K562 (cell line): ENCODE measurements at regions not wholly inside any gene's neighbourhood (a gene's known extent, or its start where the extent isn't known, plus 50 kb on each side); places are given as distances from the start of the nearest gene placed in this dataset.

ENCODE experiments used
- EGR1 ChIP-seq: fragments of 450-650 bp; conservative IDR thresholded peaks from 2 replicates; pipeline ENCODE4 v1.6.1; 2017; ENCODE audit warnings: mild to moderate bottlenecking
- ZNF274 ChIP-seq: IDR thresholded peaks from 2 replicates; pipeline ENCODE4 v1.6.1; 2011; ENCODE audit warnings: low read depth, mild to moderate bottlenecking, low read length, moderate library complexity, borderline replicate concordance
- TF ChIP-seq, protein P1 (sequence below): sonication (generic); formaldehyde crosslinking; IDR thresholded peaks from 2 replicates; pipeline ENCODE4 v1.8.1; 2022; ENCODE audit warnings: missing genetic modification reagents
- TF ChIP-seq, protein P2 (sequence below), 3 experiments: IDR thresholded peaks in 2 of 3; conservative IDR thresholded peaks in 1 of 3; 2 replicates each; pipeline ENCODE4 v1.5.1; 2011 to 2012; ENCODE audit warnings: low read length in 3 of 3, mild to moderate bottlenecking in 3 of 3, control low read depth in 2 of 3, improper control_type of control experiment in 1 of 3, inconsistent platforms in 1 of 3, low read depth in 1 of 3, mixed read lengths in 1 of 3, moderate library complexity in 1 of 3; ENCODE audit not compliant: insufficient read depth in 2 of 3

DNA sequence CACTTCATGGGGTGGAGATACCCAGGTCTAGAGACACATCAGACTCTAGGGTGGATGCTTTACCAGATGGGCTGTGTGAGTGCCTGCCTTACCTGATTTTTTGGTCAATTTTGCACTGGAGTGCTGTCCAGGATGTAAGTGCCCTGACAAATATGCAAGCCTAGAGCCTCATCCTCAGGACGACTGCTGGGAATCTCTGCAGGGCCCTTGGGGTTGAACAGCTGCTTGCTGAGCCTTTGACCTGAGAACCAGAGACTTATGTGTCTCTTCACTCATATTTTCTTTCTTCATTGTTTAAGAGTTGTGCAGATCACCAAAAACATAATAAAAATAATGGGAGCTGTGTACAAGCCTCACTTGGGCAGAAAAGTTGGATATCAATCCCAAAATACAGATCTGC is 551.5 kb upstream of the ATP2B1 start:
- TF ChIP-seq ZNF274 (no peak), EGR1 (no peak)
- TF ChIP-seq, protein P1, sequence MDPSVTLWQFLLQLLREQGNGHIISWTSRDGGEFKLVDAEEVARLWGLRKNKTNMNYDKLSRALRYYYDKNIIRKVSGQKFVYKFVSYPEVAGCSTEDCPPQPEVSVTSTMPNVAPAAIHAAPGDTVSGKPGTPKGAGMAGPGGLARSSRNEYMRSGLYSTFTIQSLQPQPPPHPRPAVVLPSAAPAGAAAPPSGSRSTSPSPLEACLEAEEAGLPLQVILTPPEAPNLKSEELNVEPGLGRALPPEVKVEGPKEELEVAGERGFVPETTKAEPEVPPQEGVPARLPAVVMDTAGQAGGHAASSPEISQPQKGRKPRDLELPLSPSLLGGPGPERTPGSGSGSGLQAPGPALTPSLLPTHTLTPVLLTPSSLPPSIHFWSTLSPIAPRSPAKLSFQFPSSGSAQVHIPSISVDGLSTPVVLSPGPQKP: no peak
- TF ChIP-seq, protein P2, sequence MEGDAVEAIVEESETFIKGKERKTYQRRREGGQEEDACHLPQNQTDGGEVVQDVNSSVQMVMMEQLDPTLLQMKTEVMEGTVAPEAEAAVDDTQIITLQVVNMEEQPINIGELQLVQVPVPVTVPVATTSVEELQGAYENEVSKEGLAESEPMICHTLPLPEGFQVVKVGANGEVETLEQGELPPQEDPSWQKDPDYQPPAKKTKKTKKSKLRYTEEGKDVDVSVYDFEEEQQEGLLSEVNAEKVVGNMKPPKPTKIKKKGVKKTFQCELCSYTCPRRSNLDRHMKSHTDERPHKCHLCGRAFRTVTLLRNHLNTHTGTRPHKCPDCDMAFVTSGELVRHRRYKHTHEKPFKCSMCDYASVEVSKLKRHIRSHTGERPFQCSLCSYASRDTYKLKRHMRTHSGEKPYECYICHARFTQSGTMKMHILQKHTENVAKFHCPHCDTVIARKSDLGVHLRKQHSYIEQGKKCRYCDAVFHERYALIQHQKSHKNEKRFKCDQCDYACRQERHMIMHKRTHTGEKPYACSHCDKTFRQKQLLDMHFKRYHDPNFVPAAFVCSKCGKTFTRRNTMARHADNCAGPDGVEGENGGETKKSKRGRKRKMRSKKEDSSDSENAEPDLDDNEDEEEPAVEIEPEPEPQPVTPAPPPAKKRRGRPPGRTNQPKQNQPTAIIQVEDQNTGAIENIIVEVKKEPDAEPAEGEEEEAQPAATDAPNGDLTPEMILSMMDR (IDR thresholded peaks at IDR 0.05 in 2 of 3, conservative IDR thresholded peaks at IDR 0.05 in 1 of 3; ENCODE audit: insufficient read depth in 2 of 3, low read depth in 1 of 3, low read length in 3 of 3): no peak
